Breast epithelium (tissue), 4 donors: ENCODE measurements at regions not wholly inside any gene's neighbourhood (a gene's known extent, or its start where the extent isn't known, plus 50 kb on each side); places are given as distances from the start of the nearest gene placed in this dataset.

Experiments
- DNase-seq, 2 donors: peaks; one replicate each; pipeline ENCODE4 v3.0.0-alpha.2; 2019; ENCODE audit warnings: low spot score in 2 of 2
- H3K27ac ChIP-seq, 2 donors: fragments of 200-600 bp; sonication (generic) in 1 of 2; one replicate each; pipeline ENCODE4 v1.5.1; 2016 to 2019; ENCODE audit warnings: mild to moderate bottlenecking in 1 of 2
- H3K27me3 ChIP-seq, 2 donors: fragments of 200-600 bp; sonication (generic) in 1 of 2; one replicate each; pipeline versions ENCODE4 v1.5.1 to v1.6.0; 2017 to 2019; ENCODE audit warnings: control low read depth in 1 of 2, mild to moderate bottlenecking in 1 of 2
- H3K36me3 ChIP-seq: fragments of 200-600 bp; one replicate; pipeline ENCODE4 v1.5.1; 2019
- H3K4me1 ChIP-seq, 2 donors: fragments of 200-600 bp; sonication (generic); one replicate each; pipeline ENCODE4 v1.5.1; 2016 to 2019; ENCODE audit warnings: control low read depth in 1 of 2
- H3K4me3 ChIP-seq, 3 donors: fragments of 200-600 bp; sonication (generic); 1 replicate in 2 of 3; 2 replicates in 1 of 3; pipeline ENCODE4 v1.5.1; 2016 to 2019; ENCODE audit warnings: mild to moderate bottlenecking in 3 of 3, moderate library complexity in 2 of 3
- H3K9me3 ChIP-seq, 2 donors: fragments of 200-600 bp; sonication (generic) in 1 of 2; one replicate each; pipeline ENCODE4 v1.5.1; 2016 to 2019; ENCODE audit warnings: control low read depth in 1 of 2
- POLR2A ChIP-seq: fragments of 450-650 bp; IDR thresholded peaks from one replicate; pipeline ENCODE4 v1.6.1; 2016; ENCODE audit warnings: antibody characterized with exemption, mild to moderate bottlenecking, moderate library complexity
- POLR2AphosphoS5 ChIP-seq, 3 donors: sonication (generic); formaldehyde crosslinking; IDR thresholded peaks; one replicate each; pipeline ENCODE4 v1.6.1; 2017; ENCODE audit warnings: antibody characterized with exemption in 3 of 3
- intact Hi-C: fragments of 100-400 bp; cut with DNase I; formaldehyde crosslinking; loops from one replicate; pipeline ENCODE4 v1.15.1; 2023; ENCODE audit warnings: low total_unique reads
- TF ChIP-seq, protein P1 (sequence below), 3 donors: fragments of 450-650 bp; IDR thresholded peaks; one replicate each; pipeline ENCODE4 v1.5.1; 2016 to 2017; ENCODE audit warnings: antibody characterized with exemption in 3 of 3, mild to moderate bottlenecking in 3 of 3, moderate library complexity in 3 of 3

DNA sequence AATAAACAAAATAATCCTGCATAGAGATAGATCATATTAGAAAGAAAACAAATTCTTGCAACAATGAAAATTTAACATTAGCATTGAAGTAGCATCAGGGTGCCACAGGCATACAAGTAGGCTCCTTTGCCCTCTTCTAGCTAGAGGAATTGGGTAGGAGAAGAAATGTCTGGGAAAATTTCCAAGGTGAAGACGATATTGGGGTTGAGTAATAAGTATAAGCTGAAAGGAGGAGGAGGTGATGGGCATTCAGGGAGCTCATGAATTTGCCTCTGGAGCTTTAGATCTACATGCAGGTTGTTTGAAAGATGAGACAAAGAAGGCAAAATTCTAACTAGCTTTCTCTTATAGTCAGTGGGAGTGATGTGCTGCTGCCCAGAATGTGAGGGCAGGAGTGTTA is 504.9 kb downstream of the CCDC85A start:
- Histone ChIP-seq H3K4me3 (no peak overlapping the region), H3K4me1 (no peaks in the 10 kb centered on the region), H3K27me3 (no peaks in the 10 kb centered on the region), H3K36me3 (no peaks in the 10 kb centered on the region), H3K27ac (no peak overlapping the region), H3K9me3 (peaks cover 0 to 4% of the 10 kb centered on the region in 2 donors)
- TF ChIP-seq POLR2AphosphoS5 (IDR thresholded peaks at IDR 0.05) (no peak), POLR2A (no peak)
- TF ChIP-seq, protein P1, sequence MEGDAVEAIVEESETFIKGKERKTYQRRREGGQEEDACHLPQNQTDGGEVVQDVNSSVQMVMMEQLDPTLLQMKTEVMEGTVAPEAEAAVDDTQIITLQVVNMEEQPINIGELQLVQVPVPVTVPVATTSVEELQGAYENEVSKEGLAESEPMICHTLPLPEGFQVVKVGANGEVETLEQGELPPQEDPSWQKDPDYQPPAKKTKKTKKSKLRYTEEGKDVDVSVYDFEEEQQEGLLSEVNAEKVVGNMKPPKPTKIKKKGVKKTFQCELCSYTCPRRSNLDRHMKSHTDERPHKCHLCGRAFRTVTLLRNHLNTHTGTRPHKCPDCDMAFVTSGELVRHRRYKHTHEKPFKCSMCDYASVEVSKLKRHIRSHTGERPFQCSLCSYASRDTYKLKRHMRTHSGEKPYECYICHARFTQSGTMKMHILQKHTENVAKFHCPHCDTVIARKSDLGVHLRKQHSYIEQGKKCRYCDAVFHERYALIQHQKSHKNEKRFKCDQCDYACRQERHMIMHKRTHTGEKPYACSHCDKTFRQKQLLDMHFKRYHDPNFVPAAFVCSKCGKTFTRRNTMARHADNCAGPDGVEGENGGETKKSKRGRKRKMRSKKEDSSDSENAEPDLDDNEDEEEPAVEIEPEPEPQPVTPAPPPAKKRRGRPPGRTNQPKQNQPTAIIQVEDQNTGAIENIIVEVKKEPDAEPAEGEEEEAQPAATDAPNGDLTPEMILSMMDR (IDR thresholded peaks at IDR 0.05), result no peak
- no peak for DNase-seq
- intact Hi-C loops, result no loop called here

DNA sequence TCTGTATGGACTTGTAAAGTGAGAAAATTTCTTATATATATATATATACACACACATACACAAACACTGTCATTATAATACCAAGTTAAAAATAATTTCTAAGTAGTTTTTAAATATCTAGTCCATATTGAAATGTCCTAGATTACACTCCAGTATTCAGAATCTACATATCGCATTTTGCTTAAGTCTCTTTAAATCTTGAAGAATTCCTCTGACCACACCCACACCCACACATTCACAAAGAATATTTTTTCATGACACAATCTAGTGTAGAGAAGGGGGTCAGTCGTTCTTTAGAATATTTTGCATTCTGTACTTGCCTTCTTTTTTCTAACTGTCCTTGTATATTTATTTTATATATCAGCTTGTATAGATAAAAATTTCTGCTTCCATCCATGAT is 509.7 kb downstream of the CCDC85A start:
- H3K36me3 ChIP-seq, result no peaks in the 10 kb centered on the region
- H3K4me1 ChIP-seq, result no peaks in the 10 kb centered on the region
- intact Hi-C loops, result no loop called here
- H3K9me3 ChIP-seq, result peaks cover 0 to 9% of the 10 kb centered on the region in 2 donors
- H3K27me3 ChIP-seq, result no peaks in the 10 kb centered on the region
- TF ChIP-seq POLR2AphosphoS5 (IDR thresholded peaks at IDR 0.05), result no peak
- no peak for TF ChIP-seq POLR2A
- TF ChIP-seq, protein P1 (IDR thresholded peaks at IDR 0.05), result no peak
- DNase-seq, result no peak
- no peak overlapping the region for H3K27ac ChIP-seq
- no peak overlapping the region for H3K4me3 ChIP-seq

DNA sequence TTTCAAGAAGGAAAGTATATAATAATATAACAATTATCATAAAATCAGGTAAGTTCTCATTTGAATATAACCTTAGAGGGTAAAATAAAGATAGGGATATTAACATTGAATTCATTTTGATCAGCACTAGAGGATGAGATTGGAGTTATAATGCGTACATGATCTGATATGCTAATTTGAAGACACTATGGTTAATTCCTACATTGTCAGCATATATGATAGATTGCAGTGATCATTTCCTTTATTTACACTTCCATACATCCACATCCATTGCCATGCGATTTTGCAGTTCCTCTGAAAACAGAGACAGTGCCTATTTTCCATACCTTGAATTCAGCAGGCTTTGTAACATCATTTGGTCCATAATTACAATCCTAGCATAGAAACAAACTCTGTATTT is 519.2 kb downstream of the CCDC85A start:
- DNase-seq, result no peak
- H3K4me3 ChIP-seq, result no peak overlapping the region
- no peaks in the 10 kb centered on the region for H3K27me3 ChIP-seq
- intact Hi-C loops, result no loop called here
- peaks cover 0 to 19% of the 10 kb centered on the region in 2 donors for H3K9me3 ChIP-seq
- TF ChIP-seq POLR2A, result no peak
- TF ChIP-seq, protein P1 (IDR thresholded peaks at IDR 0.05), result no peak
- TF ChIP-seq POLR2AphosphoS5 (IDR thresholded peaks at IDR 0.05), result no peak
- no peaks in the 10 kb centered on the region for H3K4me1 ChIP-seq
- no peak overlapping the region for H3K27ac ChIP-seq
- H3K36me3 ChIP-seq, result no peaks in the 10 kb centered on the region

DNA sequence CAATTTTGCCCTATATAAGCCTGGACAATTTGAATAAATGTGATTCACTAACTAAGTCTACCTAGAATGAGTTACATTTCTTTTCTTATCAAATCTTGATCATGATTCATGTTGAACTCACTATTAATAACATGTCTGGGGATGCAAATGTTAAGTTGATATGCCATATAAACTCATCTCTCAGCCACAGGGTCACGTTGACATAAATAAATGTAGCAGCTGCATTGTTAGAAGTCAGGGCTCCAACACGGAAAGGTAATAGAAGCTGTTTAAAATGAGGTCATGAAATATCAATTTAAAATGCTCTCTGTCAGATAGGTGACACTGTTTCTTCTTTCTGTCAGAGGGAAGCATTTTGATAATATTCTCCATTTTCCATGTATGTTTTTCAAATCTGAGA is 521.9 kb downstream of the CCDC85A start:
- H3K4me1 ChIP-seq, result no peaks in the 10 kb centered on the region

DNA sequence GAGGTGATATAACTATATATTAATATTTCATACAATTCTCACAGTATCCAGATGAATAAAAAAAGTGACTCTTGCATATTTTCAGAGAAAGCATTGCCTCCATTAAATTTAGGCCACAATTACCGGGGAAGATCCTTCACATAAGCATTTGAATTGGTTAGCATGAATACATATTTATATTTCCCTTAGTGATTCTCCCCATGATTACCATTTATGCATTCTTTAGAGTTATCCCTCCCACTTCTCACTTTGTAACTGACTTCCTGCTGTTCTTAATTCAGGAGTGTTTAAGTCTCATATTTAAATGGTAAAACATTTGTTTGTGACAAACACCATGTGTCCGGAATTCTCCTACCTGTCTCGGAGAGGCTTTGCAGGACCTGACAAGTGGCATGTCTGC is 523.4 kb downstream of the CCDC85A start:
- Histone ChIP-seq H3K4me3 (no peak overlapping the region), H3K27ac (no peak overlapping the region), H3K27me3 (no peaks in the 10 kb centered on the region), H3K4me1 (no peaks in the 10 kb centered on the region), H3K36me3 (no peaks in the 10 kb centered on the region), H3K9me3 (no peaks in the 10 kb centered on the region)
- intact Hi-C loops, result no loop called here
- TF ChIP-seq, protein P1 (IDR thresholded peaks at IDR 0.05), result no peak
- TF ChIP-seq POLR2AphosphoS5 (IDR thresholded peaks at IDR 0.05) (no peak), POLR2A (no peak)
- DNase-seq, result no peak

More for the DNA sequence above, 521.9 kb downstream of the CCDC85A start:
- Histone ChIP-seq H3K9me3 (no peaks in the 10 kb centered on the region), H3K27me3 (no peaks in the 10 kb centered on the region), H3K27ac (no peak overlapping the region), H3K4me3 (no peak overlapping the region), H3K36me3 (no peaks in the 10 kb centered on the region)
- intact Hi-C loops, result no loop called here
- DNase-seq, result no peak
- TF ChIP-seq POLR2A (no peak), POLR2AphosphoS5 (IDR thresholded peaks at IDR 0.05) (no peak)
- TF ChIP-seq, protein P1 (IDR thresholded peaks at IDR 0.05), result no peak
